ENCODE measurements at regions not wholly inside any gene's neighbourhood (a gene's known extent, or its start where the extent isn't known, plus 50 kb on each side); places are given as distances from the start of the nearest gene placed in this dataset.

GRCh38 chr9:86488794-86489193, 134.6 kb upstream of the TUT7 start:
- TF ChIP-seq, protein P1, sequence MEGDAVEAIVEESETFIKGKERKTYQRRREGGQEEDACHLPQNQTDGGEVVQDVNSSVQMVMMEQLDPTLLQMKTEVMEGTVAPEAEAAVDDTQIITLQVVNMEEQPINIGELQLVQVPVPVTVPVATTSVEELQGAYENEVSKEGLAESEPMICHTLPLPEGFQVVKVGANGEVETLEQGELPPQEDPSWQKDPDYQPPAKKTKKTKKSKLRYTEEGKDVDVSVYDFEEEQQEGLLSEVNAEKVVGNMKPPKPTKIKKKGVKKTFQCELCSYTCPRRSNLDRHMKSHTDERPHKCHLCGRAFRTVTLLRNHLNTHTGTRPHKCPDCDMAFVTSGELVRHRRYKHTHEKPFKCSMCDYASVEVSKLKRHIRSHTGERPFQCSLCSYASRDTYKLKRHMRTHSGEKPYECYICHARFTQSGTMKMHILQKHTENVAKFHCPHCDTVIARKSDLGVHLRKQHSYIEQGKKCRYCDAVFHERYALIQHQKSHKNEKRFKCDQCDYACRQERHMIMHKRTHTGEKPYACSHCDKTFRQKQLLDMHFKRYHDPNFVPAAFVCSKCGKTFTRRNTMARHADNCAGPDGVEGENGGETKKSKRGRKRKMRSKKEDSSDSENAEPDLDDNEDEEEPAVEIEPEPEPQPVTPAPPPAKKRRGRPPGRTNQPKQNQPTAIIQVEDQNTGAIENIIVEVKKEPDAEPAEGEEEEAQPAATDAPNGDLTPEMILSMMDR (IDR thresholded peaks at IDR 0.05), result no peak
- no peak for TF ChIP-seq POLR2A (IDR thresholded peaks at IDR 0.05)
